Suprapubic skin (tissue), 4 donors: ENCODE measurements at regions not wholly inside any gene's neighbourhood (a gene's known extent, or its start where the extent isn't known, plus 50 kb on each side); places are given as distances from the start of the nearest gene placed in this dataset.

Experiments
- CTCF ChIP-seq, 2 donors: fragments of 200-600 bp in 1 of 2; fragments of 450-650 bp in 1 of 2; sonication (generic) in 1 of 2; IDR thresholded peaks; one replicate each; pipeline ENCODE4 v1.5.1; 2016 to 2019; ENCODE audit warnings: antibody characterized with exemption in 2 of 2, mild to moderate bottlenecking in 1 of 2, moderate library complexity in 1 of 2
- EP300 ChIP-seq: sonication (generic); formaldehyde crosslinking; IDR thresholded peaks from one replicate; pipeline ENCODE4 v1.6.1; 2017; ENCODE audit warnings: antibody characterized with exemption
- POLR2A ChIP-seq, 2 donors: fragments of 450-650 bp; IDR thresholded peaks; one replicate each; pipeline ENCODE4 v1.6.1; 2017; ENCODE audit warnings: antibody characterized with exemption in 2 of 2, mild to moderate bottlenecking in 2 of 2, moderate library complexity in 2 of 2
- POLR2AphosphoS5 ChIP-seq, 3 donors: sonication (generic); formaldehyde crosslinking; IDR thresholded peaks; one replicate each; pipeline ENCODE4 v1.6.1; 2017; ENCODE audit warnings: antibody characterized with exemption in 3 of 3

- TF ChIP-seq CTCF (IDR thresholded peaks at IDR 0.05) (no peak), EP300 (no peak), POLR2A (IDR thresholded peaks at IDR 0.05) (no peak), POLR2AphosphoS5 (IDR thresholded peaks at IDR 0.05) (no peak)
Measured at GRCh38 chr2:236954641-236955040, 131.0 kb upstream of the COPS8 start.
